ENCODE measurements at regions not wholly inside any gene's neighbourhood (a gene's known extent, or its start where the extent isn't known, plus 50 kb on each side); places are given as distances from the start of the nearest gene placed in this dataset.
"Not testable (repeated sequence)": the region's sequence is repeated elsewhere in the genome, so short reads cannot be mapped to it uniquely, and the experiment has no call there.

- no peaks in the 10 kb centered on the region for H3K4me1 ChIP-seq
- H3K27ac ChIP-seq, result no peak overlapping the region
- TF ChIP-seq EP300 (IDR thresholded peaks at IDR 0.05), result no peak
- no peak for TF ChIP-seq CTCF (IDR thresholded peaks at IDR 0.05)
- no peak for TF ChIP-seq POLR2A (IDR thresholded peaks at IDR 0.05)
- WGBS, 2 donors, result 86 to 89% methylated on average over 9 to 15 of the region's 15 CpGs
- no peaks in the 10 kb centered on the region for H3K36me3 ChIP-seq
- H3K4me3 ChIP-seq, result no peak overlapping the region
- no peak for DNase-seq (ENCODE audit: low spot score in 2 of 2)
- H3K9me3 ChIP-seq, result no peaks in the 10 kb centered on the region
- H3K27me3 ChIP-seq, result peaks cover 0 to 3% of the 10 kb centered on the region in 2 donors
Measured at GRCh38 chr10:15426558-15426957, 55.5 kb upstream of the FAM171A1 start.

DNA sequence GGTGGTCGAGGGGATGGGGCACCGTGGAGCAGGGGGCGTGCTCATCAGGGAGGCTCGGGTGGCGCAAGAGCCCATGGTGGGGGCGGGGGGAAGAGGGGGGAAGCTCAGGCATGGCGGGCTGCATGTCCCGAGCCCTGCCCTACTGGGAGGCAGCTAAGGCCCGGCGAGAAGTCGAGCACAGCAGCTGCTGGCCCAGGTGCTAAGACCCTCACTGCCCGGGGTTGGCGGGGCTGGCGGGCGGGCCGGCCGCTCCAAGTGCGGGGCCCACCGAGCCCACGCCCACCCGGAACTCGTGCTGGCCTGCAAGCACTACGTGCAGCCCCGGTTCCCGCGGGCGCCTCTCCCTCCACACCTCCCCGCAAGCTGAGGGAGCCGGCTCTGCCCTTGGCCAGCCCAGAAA, 55.0 kb upstream of the FAM171A1 start:
- Histone ChIP-seq H3K9me3 (no peaks in the 10 kb centered on the region), H3K36me3 (no peaks in the 10 kb centered on the region), H3K4me1 (no peaks in the 10 kb centered on the region), H3K27ac (no peak overlapping the region), H3K27me3 (peaks cover 0 to 3% of the 10 kb centered on the region in 2 donors), H3K4me3 (no peak overlapping the region)
- TF ChIP-seq POLR2A (IDR thresholded peaks at IDR 0.05) (no peak), CTCF (IDR thresholded peaks at IDR 0.05) (no peak)
- WGBS, 2 donors, result 92 to 95% methylated on average over 22 to 24 of the region's 29 CpGs
- no peak for DNase-seq (ENCODE audit: low spot score in 2 of 2)

DNA sequence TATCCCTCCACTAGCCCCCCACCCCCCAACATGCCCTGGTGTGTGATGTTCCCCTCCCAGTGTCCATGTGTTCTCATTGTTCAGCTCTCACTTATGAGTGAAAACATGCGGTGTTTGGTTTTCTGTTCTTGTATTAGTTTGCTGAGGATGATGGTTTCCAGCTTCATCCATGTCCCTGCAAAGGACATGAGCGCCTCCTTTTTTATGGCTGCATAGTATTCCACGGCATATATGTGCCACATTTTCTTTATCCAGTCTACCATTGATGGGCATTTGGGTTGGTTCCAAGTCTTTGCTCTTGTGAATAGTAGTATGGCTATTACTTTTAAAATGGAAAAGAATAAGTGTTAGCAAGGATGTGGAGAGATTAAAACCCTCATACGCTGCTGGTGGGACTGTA, 50.8 kb upstream of the FAM171A1 start:
- H3K9me3 ChIP-seq; H3K36me3 ChIP-seq; H3K4me1 ChIP-seq; H3K27me3 ChIP-seq; DNase-seq (ENCODE audit: low spot score in 2 of 2); H3K4me3 ChIP-seq; H3K27ac ChIP-seq: not testable (repeated sequence)
- WGBS, 2 donors, result 96% methylated on average over 4 of the region's 4 CpGs

Data from tibial nerve (tissue), 4 donors.